ENCODE measurements at regions not wholly inside any gene's neighbourhood (a gene's known extent, or its start where the extent isn't known, plus 50 kb on each side); places are given as distances from the start of the nearest gene placed in this dataset.

- no peak for TF ChIP-seq CTCF (IDR thresholded peaks at IDR 0.05)
- TF ChIP-seq SIN3A (IDR thresholded peaks at IDR 0.05; ENCODE audit: borderline replicate concordance, insufficient read depth, low read depth, low read length): no peak
- no peak for TF ChIP-seq POLR2AphosphoS5 (IDR thresholded peaks at IDR 0.05; ENCODE audit: low read depth, low read length)
Observed at GRCh38 chr11:88410056-88410455, 72.5 kb upstream of the CTSC start.

All from Panc1 (cell line).